ENCODE measurements at regions not wholly inside any gene's neighbourhood (a gene's known extent, or its start where the extent isn't known, plus 50 kb on each side); places are given as distances from the start of the nearest gene placed in this dataset.

DNA sequence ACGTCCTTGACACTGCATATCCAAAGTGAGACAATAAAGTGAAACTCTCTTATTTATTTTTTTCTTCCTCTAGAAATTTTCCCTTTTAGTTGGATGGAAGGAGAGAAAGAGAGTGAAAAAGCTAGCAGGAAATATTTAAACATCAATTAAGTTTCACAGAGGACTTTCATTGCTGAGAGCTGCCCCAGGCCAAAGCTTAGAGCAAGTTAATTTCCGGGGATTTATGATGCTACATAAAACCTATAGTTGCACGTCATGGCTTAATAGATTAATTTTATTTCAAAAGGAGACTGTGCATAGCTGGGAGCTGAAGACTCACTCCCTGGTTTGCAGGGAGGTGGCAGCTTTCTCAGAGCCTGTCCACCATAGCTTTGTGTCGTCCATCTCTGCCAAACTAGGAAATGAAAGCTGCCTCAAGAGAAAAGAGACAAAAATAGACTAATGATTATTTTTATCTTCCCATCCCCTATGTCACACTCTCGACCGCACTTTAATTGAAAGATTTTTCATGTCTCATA, 323.3 kb upstream of the RAB6C start:
- DNase-seq, result no peak

DNA sequence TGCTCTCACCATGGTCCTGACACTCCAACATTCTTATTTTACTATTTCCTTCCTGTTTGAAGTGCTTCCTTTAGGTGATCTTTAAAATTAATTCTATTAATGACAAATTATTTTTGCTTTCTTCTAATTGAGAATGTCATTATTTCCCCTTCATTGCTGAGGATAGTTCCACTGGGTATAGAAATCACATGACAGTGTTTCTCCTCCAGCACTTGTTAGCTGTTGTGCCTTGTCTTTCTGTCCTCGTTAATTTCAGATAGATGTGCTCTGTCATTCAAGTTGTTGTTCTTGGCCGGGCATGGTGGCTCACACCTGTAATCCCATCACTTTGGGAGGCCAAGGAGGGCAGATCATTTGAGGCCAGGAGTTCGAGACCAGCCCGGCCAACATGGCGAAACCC, 321.0 kb upstream of the RAB6C start:
- no peak for DNase-seq

DNA sequence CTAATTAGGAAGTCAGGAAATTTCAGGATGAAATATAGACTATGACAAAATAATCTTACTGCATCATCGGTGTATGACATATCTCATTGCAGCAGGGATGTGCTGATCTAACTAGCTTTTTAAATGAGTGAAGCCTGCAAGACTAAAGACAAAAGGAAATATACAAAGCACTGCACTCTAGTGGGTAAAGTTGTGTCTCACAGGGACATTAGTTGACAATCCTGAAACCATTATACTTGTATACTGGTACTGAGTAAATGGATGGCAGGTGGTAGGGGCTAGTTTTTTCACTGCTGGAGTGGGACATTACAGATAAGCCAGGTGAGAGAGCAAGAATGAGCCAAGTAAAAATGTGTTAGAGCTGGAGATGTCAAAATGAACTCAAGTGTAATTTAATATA, 317.5 kb upstream of the RAB6C start:
- DNase-seq, result no peak

DNA sequence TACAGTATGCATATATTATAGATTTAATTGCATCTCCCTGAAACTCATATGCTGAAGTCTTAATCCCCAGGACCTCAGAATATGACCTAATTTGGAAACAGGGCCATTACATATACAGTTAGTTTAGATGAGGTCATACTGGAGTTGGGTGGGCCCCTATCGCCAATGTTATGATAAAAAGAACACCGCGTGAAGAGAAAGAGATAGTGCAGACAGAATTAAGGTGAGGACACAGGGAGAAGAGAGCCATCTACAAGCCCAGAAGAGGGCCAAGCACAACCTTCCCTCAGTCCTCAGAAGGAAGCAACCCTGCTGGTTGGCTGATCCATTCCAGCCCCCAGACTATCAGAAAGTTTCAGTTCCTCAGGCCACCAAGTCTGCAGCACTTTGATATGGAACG, 311.9 kb upstream of the RAB6C start:
- DNase-seq, result no peak

DNA sequence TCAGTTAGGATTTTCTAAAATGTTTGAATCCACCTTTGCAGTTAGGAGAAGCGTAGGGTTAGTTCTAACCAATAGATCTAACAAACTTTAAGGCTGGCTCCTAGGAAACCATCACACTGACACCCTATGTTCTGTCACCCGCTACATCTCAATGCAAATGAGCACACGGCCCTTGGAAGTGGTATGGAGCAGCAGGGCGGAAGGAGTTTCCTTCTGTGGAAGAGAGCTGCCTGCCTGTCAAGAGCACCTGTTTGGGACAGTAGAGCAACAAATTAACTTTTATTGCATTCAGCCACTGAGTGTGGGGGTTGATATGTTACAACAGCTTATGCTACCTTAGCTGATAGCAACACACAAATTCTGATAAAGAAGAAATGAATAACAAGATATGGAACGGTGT, 306.9 kb upstream of the RAB6C start:
- DNase-seq, result no peak

DNA sequence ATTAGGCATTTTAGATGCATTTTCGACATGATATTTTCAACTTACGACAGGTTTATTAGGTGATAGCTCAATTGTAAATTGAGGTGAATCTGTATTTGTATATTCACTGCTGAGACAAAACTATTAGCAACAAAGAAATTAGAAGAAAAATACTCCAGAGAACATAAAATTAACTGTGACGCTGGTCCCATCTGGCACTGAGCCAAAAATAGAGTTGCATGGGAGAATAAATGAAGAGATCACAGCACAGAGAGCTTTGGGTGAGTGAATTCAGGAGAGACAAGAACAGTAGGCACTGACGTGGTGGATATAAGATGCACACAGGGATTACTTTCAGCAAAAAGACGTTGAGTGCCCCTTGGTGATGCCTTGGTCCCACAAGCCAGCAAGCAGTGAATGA, 306.2 kb upstream of the RAB6C start:
- DNase-seq, result no peak

DNA sequence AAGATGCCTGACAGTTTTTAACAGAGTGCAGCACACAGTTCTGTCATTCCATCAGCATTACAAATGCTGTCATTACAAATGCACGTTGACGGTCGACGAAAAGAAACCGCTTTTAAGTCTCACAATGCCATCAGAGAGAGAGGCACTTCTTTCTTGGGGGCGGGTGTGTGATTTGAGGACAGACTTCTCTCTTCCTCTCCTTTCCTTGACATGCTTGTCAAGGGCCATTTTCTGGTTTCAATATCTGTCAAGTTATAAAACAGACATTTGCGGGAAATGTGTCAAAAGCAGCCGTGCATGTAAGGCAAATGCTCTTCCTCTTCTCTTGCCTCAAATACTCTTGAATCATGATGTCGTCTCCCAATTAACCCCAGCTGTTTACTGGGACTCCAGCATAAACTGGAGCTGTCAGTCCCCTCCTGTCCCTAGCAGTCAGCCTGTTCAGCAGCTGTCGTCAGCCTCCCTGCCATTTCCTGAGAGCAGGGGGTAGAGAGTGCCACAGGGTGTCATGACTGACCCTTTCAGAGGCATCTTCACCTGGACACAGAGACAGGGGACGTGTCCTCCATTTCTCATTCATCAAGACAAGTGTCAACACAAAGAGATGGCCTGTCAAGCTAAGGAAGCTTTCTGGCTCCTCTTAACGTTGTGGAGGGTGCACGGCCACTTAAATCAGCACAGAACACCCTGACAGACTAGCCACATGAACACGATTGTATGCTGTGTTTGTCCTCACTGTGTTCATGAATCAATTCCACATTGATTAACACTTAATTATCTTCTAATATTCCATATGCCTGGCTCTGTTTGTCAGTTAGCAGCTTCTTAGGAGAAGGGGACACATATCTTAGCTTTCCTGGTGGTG, 305.4 kb upstream of the RAB6C start:
- no peak for DNase-seq

DNA sequence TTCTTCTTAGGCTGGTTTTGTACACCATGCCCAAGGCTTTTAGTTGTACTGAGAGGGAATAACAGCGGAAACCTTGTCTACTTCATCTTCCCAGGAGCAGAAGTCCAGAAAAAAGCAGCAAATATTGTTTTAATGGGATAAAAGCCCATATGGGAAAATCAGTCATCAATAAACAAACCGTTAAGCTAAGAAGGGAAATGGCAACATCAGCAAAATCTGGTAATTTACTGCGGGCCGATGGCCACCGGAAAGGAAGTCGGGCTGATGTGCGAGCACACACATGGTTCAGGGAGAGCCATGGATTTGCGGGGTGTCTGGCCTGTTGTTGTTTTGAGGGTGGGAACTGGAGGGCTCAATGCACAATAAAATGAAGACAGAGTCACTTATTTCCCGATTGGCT, 300.7 kb upstream of the RAB6C start:
- no peak for DNase-seq

DNA sequence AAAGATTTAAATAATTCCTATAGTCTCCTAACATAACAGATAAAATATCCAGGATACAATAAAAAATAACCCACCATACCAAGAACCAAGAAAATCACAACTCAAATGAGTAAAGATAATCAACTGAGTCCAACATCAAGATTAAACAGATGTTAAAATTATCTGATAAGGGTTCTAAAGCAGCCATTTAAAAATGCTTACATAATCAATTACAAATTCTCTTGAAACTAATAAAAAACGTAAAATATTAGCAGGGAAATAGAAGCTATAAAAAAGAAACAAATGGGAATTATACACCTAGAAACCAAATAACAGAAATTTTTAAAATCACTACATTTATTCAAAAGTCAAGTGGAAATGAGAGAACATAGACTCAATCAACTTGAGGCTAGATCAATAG, 297.7 kb upstream of the RAB6C start:
- DNase-seq, result no peak

DNA sequence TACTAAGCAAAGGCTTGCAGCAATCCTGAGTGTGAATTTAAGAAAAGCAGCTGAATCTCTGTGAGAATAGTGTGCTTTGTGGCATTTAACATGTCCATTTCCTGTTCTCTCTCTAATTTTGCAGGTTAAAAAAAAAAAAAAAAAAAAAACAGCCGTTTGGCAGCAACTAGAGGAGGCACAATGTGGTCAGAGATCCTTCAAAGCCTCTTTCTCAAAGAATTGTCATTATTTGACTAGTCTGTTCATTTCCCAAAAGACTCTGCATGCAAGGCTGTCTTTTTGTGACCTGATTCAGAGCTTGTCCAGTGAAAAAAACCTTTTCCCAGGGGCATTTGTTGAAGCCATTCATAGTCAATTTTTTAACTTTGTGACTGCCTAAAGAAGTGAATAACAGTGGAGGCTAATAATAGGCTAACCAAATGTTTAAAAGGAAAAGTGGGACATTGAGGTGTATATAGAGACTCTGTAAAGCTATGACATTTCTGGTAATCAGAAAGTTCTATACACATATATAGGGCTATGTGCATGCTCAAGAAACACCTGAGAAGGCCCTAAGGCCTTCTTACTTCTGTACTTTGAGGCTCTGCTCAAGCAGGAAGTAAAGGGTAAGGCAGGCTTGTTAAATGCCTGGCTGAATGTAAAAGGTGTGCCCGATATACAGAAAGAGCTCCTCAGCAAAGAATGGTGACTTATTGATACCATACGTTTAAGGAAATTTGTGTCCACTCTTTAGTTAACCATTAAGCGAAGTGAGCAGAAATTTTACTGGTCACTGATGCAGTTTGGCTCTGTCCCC, 289.6 kb upstream of the RAB6C start:
- no peak for DNase-seq

DNA sequence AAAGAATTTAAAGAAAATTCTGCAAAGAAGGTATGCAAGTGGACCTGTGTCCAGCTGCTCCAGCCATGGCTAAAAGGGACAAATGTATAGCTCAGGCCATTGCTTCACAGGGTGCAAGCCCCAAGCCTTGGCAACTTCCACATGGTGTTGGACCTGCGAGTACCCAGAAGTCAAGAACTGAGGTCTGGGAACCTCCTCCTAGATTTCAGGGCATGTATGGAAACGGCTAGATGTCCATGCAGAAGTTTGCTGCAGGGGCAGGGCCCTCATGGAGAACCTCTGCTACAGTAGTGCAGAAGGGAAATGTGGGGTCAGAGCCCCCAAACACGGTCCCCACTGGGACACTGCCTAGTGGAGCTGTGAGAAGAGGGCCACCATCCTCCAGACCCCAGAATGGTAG, 284.0 kb upstream of the RAB6C start:
- no peak for DNase-seq

DNA sequence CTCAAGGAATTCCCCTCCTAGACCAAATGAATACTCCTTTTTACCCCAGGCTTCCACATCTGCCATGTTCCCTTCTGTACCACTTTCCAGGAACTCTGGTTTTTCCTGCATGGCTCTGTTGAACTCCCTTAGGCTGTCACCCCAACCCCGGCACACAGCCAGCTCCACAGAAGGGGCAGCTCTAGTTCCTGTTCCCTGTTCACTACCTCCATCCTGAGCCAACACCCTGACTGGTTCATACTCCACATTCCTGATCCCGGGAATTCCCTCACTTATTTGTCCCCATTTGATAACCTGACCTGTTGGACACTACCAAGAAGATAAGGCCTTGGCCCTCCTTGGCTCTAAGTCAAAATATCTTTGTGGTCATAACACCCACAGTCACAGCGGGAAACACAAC, 280.9 kb upstream of the RAB6C start:
- DNase-seq, result no peak

DNA sequence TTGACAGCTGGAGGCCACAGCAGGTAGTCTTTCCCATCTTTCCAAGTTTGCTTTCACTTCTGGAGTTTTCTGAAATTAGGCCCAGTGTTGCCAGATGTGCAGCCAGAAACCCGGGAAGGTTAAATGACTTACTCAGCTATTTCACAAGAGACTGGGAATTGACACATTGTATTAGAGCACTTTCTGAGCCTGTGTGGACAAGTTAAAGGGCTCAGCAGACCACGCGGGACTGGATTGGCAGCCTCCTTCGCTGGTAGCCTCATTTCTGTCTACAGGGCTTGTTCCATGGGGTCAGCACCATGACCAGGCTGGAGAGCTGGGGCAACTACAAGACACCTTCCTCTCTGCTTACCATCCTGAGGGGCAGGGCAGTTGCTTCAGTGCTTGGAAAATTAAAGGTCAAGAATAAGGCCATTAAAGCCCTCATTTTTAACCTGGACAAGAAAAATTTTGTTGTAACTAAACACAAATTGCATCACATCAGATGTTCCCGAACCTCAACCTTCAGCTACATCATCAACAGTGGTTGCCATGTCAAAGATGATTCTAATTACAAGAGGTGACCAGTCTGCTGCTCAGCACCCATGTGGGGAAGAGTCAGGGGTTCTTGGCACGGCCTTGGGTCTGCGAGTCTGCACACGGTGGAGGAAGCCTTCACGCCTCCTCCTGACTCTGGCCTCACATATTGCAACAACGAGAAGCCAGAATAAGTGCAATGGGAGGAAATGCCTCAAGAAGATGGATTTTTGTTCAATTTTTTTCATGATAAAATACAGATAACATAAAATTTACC, 279.5 kb upstream of the RAB6C start:
- DNase-seq, result no peak

DNA sequence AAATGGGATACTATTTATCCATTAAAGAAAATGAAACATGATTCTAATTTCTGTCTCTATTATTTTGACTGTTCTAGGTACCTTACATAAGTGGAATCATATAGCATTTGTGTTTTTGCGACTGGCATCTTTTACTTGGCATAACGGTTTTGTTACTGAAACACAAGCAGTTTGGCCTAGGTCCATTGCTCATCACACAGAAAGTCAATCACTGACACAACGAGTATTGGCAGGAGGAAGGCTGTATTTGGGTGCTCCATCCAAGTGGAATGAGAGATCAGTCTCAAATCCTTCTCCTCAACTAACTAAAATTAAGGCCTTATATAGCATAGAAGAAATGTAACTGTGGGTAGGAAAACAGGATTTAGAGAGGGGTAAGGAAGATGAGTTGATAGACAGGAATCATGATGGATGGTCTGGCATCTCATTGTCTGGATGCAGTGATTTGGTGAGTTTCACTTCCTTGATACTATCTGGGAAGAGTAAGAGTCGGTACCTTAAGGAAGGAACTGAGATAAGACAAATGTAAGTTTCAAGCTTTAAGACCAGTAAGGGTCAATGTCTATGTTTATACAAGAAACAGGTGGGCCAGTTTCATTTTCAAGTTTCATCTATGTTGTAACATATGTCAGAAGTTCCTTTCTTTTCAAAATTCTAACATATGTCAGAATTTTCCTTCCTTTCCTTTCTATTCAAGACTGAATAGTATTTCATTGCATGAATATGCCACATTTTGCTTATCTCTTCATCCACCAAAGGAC, 276.9 kb upstream of the RAB6C start:
- no peak for DNase-seq

DNA sequence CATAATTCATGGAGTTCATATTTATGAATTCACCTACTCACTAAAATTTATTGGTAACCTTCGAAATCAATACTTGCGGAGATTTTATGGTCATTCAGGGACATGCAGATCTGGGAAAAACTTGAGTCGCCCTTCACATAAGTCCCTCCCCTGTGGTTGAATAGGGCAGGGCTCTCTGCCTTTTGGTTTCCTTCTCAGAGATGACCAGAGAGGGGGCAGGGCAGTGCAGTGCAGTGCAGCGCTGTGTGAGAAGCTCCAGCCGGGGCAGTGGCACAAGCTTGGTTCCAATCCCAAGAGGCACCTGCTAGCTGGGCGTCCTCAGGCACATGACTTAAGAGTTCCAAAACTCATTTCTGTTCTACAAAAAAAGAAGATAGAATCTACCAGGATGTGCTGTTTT, 274.4 kb upstream of the RAB6C start:
- no peak for DNase-seq

DNA sequence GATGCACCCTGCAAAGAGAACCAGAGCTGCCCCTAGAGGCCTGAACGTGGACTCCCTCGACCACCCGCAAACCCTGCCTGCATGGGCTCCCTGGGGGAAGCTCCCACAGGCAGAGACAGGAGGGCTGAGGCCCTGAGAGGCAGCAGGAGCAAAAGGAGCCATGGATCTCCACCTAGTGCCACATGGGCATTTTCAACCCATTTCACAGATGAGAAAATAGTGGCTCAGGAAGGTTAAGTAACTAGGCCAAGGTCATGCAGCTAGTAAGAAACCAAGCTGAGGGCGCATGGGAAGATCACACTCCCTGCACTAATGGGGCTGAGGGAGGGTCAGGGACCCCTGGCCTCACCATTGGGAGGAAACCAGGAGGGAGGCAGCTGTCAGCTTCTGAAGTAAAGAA, 271.7 kb upstream of the RAB6C start:
- DNase-seq, result no peak

DNA sequence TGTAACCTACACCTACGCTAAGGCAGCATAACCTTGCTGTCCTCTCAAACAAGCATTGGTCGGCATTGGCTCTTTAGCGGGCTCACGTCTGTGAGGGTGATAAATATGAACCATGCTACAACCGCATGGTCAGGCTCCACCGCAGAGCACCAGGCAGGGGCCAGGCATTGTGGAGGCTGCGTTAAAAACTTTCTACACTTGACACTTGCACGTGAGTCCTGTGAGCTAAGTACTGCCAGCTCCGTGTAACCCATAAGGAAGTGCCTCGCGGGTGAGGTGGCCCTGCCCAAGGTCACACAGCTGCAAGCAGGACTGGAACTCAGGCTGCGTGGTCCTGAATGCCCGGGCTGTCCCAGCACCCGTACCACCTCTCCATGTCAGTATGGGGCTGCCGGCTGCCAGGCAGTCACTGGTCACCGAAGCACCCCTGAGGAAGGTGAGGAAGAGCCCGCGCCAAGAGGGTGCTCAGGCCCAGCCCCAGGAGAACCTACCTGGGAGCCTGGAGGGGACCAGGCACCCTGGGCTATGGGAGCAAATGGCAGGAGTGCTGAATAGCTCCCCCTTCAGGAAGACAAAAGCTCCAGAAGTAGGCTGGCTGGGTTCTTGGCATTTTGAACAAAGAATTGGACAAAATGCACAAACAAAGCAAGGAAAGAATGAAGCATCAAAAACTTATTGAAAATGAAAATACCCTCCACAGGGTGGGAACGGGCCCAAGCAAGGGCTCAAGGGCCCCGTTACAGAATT, 271.1 kb upstream of the RAB6C start:
- no peak for DNase-seq

DNA sequence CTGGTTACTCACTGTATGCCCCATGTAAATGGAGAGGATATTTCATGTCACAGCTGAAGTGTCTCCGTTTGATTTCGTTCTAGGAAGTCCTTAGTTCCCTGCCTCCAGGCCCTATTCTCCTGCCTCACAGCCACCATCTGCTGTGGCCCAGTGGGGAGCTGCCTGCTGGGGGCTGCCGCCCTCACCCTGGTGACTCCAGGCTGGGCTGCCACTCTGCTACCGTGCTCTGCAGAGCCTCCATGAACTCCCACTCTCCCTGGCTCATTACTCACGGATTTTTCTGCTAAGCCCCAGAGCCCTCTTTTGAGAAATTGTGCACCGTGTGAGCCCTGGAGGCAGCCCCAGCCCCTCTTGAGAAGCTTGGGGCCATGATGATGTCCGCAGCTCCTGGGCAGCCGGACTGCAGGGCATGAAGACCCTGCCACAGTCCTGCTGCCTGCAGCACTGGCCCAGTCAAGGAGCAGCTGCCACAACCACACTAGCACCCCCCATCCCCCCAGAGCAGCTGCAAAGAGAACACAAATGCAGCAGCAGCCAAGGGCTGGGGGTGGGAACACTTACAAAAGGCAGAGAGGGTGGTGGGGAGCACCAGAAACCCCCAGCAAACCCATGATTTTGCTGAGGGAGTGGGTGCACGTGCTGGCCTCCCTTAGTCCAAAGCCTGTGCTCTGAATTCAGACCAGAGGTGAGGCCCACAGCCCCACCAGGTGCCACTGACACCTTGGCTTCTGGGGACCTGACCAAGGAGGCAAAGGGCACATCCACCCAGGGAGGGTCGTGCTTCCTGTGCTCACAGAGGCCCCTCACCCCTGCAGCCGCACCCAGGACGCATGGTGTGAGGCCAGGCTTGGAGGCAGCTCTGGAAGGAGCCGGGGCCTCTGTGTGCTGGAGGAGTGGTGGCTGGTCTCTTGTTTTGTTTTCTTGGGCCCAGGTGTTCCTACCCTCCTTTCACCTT, 270.2 kb upstream of the RAB6C start:
- no peak for DNase-seq

DNA sequence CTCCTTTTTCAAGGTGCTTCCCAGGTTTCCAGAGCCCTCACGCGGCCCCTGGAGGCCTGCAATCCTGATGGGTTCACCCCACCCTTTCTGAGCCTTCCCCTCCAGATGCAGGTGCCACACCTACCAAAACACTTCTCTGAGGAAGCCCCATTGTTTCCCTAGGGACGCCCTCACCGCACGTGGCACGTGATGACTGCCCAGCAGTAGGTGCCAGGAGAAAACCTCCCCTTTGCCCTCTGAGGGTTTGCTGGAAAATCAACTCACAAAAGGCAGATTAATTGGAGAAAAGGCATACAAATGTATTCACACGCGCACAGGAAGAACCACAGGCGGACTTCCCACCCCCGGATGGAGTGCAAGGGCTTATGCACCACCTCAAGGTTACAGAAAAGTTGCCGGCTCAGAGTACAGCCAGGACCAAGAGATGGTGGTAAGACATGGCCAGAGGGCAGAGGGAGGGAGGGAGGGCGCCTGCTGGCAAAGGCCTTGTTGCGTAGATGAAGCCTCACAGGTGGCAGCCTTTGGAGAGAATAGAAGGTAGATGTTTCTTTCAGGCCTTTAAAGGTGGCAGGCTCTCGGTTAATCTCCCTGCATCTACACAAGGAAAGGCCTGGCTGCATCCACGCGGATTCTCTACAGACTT, 269.4 kb upstream of the RAB6C start:
- DNase-seq, result no peak
